ENCODE measurements at regions not wholly inside any gene's neighbourhood (a gene's known extent, or its start where the extent isn't known, plus 50 kb on each side); places are given as distances from the start of the nearest gene placed in this dataset.
A peak's percentile ranks its signal among the peaks of the same experiment; 100 is the strongest.
"Not testable (repeated sequence)": the region's sequence is repeated elsewhere in the genome, so short reads cannot be mapped to it uniquely, and the experiment has no call there.

GRCh38 chr20:48373555-48373934 is 454.3 kb downstream of the PREX1 start:
- Mint-ChIP-seq H3K27ac (peak overlapping the region; percentile 85), H3K36me3 (ENCODE audit: low read depth) (no peaks in the 10 kb centered on the region), H3K4me1 (peaks cover 33% of the 10 kb centered on the region), H3K27me3 (ENCODE audit: insufficient read depth) (peaks cover 4% of the 10 kb centered on the region), H3K4me3 (no peak overlapping the region), H3K9me3 (no peaks in the 10 kb centered on the region)
- TF ChIP-seq CTCF (conservative IDR thresholded peaks at IDR 0.05) = no peak
- no peak overlapping the region for H3K9ac ChIP-seq (ENCODE audit: extremely low read depth, low read length, poor library complexity, severe bottlenecking)
- no peak overlapping the region for H3K27ac ChIP-seq (ENCODE audit: low read depth, low read length)
- peaks cover 2% of the 10 kb centered on the region for H3K4me1 ChIP-seq (ENCODE audit: control insufficient read depth, insufficient read depth, low read length)
- WGBS, 2 experiments (ENCODE audit: insufficient coverage in 1 of 2, insufficient read length in 1 of 2) = 91 to 94% methylated on average over 18 to 19 of the region's 19 CpGs
- H3K27me3 ChIP-seq (ENCODE audit: control insufficient read depth, insufficient read depth, low read length, poor library complexity, severe bottlenecking) = no peaks in the 10 kb centered on the region
- no peak for DNase-seq
- no peaks in the 10 kb centered on the region for H3K9me3 ChIP-seq (ENCODE audit: control insufficient read depth, low read length)
- H3K36me3 ChIP-seq (ENCODE audit: control insufficient read depth, insufficient read depth, low read length) = no peaks in the 10 kb centered on the region
- no peak overlapping the region for H3K4me3 ChIP-seq (ENCODE audit: low read length)

GRCh38 chr20:48372851-48373554 is 454.8 kb downstream of the PREX1 start:
- H3K4me1 Mint-ChIP-seq = peaks cover 33% of the 10 kb centered on the region
- H3K9ac ChIP-seq (ENCODE audit: extremely low read depth, low read length, poor library complexity, severe bottlenecking); DNase-seq; H3K9me3 Mint-ChIP-seq; H3K36me3 ChIP-seq (ENCODE audit: control insufficient read depth, insufficient read depth, low read length); H3K27me3 ChIP-seq (ENCODE audit: control insufficient read depth, insufficient read depth, low read length, poor library complexity, severe bottlenecking); H3K36me3 Mint-ChIP-seq (ENCODE audit: low read depth); H3K4me1 ChIP-seq (ENCODE audit: control insufficient read depth, insufficient read depth, low read length); H3K4me3 Mint-ChIP-seq; H3K4me3 ChIP-seq (ENCODE audit: low read length); H3K9me3 ChIP-seq (ENCODE audit: control insufficient read depth, low read length); H3K27ac Mint-ChIP-seq; H3K27me3 Mint-ChIP-seq (ENCODE audit: insufficient read depth): not testable (repeated sequence)
- 80 to 84% methylated on average over 24 to 27 of the region's 35 CpGs for WGBS, 2 experiments (ENCODE audit: insufficient coverage in 1 of 2, insufficient read length in 1 of 2)
- H3K27ac ChIP-seq (ENCODE audit: low read depth, low read length) = peak overlapping the region; percentile 49

GRCh38 chr20:48371211-48371610 is 456.6 kb downstream of the PREX1 start:
- Histone ChIP-seq H3K9me3 (ENCODE audit: control insufficient read depth, low read length) (peaks cover 4% of the 10 kb centered on the region), H3K4me3 (ENCODE audit: low read length) (no peak overlapping the region), H3K27me3 (ENCODE audit: control insufficient read depth, insufficient read depth, low read length, poor library complexity, severe bottlenecking) (no peaks in the 10 kb centered on the region), H3K27ac (ENCODE audit: low read depth, low read length) (no peak overlapping the region), H3K4me1 (ENCODE audit: control insufficient read depth, insufficient read depth, low read length) (peaks cover 2% of the 10 kb centered on the region), H3K9ac (ENCODE audit: extremely low read depth, low read length, poor library complexity, severe bottlenecking) (no peak overlapping the region), H3K36me3 (ENCODE audit: control insufficient read depth, insufficient read depth, low read length) (no peaks in the 10 kb centered on the region)
- TF ChIP-seq CTCF (conservative IDR thresholded peaks at IDR 0.05) = no peak
- no peak for DNase-seq
- Mint-ChIP-seq H3K36me3 (ENCODE audit: low read depth) (no peaks in the 10 kb centered on the region), H3K27me3 (ENCODE audit: insufficient read depth) (peaks cover 4% of the 10 kb centered on the region), H3K4me3 (no peak overlapping the region), H3K27ac (no peak overlapping the region), H3K4me1 (peaks cover 35% of the 10 kb centered on the region), H3K9me3 (peaks cover 4% of the 10 kb centered on the region)
- WGBS, 2 experiments (ENCODE audit: insufficient coverage in 1 of 2, insufficient read length in 1 of 2) = 93 to 94% methylated on average over 4 of the region's 4 CpGs

- not testable (repeated sequence) for H3K9ac ChIP-seq (ENCODE audit: extremely low read depth, low read length, poor library complexity, severe bottlenecking); H3K27ac ChIP-seq (ENCODE audit: low read depth, low read length); H3K9me3 Mint-ChIP-seq; H3K4me3 Mint-ChIP-seq; H3K27me3 Mint-ChIP-seq (ENCODE audit: insufficient read depth); H3K36me3 Mint-ChIP-seq (ENCODE audit: low read depth); H3K9me3 ChIP-seq (ENCODE audit: control insufficient read depth, low read length); H3K27ac Mint-ChIP-seq; H3K4me1 ChIP-seq (ENCODE audit: control insufficient read depth, insufficient read depth, low read length); H3K36me3 ChIP-seq (ENCODE audit: control insufficient read depth, insufficient read depth, low read length); H3K27me3 ChIP-seq (ENCODE audit: control insufficient read depth, insufficient read depth, low read length, poor library complexity, severe bottlenecking); H3K4me3 ChIP-seq (ENCODE audit: low read length); DNase-seq
- WGBS, 2 experiments (ENCODE audit: insufficient coverage in 1 of 2, insufficient read length in 1 of 2) = 91 to 97% methylated on average over 6 to 10 of the region's 10 CpGs
- peaks cover 15% of the 10 kb centered on the region for H3K4me1 Mint-ChIP-seq
Measured at GRCh38 chr20:48368580-48369021, 459.2 kb downstream of the PREX1 start.
